ENCODE measurements at regions not wholly inside any gene's neighbourhood (a gene's known extent, or its start where the extent isn't known, plus 50 kb on each side); places are given as distances from the start of the nearest gene placed in this dataset.

DNA sequence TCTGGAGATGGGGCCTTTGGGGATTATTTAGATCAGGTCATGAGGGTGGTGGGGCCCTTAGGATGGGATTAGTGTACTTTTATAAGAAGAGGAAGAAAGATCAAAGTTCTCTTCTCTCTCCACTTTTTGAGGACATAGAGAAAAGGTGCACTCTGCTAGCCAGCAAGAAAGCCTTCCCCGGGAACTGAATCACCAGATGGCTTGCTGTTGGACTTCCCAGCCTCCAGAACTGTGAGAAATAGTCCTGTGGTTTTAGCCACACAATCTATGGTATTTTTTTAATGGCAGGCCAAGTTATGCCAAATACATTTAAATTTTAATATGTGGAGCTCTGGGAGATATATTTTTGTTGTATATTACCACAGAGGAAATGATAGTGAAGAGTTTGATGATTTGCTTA is 385.8 kb downstream of the KLF12 start:
- DNase-seq (ENCODE audit: low spot score): no peak

DNA sequence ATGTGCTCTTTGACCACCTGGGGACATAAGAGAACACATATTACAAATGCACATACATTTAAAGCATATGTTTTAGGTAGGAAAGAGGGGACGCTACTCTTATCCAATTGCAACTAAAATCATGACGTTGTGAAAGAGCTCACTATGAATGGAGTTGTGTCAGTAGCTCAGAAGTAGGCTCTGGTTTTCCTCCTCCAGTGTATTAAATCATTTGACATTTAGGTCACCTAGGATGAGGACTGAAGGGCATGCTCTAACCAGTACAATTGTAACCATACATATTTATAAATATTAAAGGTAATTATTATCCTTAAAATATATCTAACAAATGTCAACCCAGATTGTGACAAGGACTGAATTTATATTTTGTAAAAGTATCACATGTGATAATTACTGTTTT is 389.0 kb downstream of the KLF12 start:
- DNase-seq (ENCODE audit: low spot score): no peak

DNA sequence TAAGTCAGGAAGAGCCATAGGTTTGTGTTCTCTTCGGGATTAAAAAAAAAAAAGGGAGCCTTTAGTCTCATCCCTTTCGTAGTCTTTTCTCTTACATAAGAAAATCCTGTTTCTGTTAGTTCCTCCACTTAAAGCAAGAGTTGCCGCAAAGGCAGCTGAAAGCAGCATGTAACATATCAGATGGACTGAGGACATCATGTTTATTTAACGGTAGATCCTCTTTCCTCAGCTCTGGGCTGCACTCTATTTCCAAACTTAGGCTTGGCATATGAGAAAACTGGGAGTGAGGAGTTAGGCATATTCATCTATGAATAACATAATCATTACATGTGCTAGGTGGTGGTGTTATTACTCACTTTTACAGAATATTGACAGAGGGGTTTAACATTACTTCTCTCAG is 391.2 kb downstream of the KLF12 start:
- DNase-seq (ENCODE audit: low spot score): no peak

DNA sequence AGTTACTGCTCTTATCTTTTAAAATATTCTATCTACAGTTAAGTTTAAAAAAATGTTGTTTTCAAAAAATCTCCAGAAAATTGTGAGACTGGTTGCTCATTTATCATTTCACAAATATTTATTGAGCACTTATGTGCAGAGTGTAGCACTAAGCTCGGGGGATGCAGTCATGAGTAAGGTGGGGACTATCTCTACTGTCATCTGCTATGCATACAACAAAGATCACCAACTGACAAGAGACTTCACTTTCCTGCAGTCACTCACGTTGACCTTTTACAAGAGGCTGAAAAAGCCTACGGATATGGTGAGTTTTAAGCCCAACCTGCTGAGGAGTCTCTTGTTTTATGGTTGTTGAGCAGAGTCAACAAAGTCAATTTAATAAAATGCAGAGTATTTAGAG is 392.5 kb downstream of the KLF12 start:
- DNase-seq (ENCODE audit: low spot score): no peak

DNA sequence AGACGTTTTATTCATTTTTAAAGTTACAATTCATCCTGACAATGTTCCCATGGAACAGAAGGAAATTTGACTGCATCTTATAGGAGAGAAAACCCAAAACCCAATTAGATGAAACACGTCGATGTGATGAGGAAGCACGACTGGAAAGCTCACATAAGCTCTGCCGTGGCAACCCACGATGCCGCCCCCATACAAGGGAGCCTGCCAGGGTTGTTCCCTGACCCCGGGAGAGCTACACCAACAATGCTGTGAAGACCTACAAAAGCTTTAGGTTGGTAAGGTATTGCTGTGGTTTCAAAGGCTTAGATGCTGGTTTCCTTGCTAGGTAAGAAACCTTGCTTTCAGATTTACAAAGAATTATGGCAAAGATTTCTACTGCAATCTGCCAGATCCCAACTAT is 393.1 kb downstream of the KLF12 start:
- DNase-seq (ENCODE audit: low spot score): no peak

DNA sequence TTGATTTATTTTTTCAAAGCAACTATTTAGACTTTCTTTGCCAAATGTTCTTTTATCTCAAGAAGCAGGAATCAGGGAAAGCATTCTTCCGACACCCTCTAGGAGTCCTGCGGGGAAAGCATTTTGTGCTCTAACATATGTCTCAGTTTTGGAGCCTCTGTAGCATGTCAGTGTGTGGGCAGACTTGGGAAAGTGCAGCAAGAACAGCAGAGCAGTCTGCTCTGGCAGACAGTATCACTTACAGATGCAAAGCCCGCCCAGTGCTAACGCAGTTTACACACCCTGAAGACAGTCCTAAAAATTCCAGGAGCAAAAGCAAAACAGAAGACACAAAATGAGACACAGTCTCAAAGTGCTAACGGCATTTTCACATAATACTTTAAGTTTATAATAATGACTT is 393.5 kb downstream of the KLF12 start:
- DNase-seq (ENCODE audit: low spot score): peak; percentile 33

DNA sequence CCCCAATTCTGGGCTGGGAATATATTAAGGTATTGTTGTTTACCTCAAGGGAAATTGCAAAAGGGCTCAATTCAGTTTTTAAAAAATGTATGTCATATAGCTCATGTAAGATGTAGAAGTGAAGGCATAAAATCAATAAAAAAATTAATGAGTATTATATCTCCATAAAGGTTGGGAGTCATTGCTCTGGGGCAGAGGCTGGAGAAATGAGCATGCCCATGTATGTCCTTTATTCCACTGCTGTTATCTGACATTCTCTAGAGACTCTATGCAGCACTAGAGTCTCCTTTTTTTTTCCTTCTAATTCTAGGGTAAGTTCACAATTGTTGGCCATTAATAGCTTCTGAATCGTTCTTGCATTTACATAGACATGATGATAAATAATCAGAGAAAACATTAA is 394.8 kb downstream of the KLF12 start:
- no peak for DNase-seq (ENCODE audit: low spot score)

DNA sequence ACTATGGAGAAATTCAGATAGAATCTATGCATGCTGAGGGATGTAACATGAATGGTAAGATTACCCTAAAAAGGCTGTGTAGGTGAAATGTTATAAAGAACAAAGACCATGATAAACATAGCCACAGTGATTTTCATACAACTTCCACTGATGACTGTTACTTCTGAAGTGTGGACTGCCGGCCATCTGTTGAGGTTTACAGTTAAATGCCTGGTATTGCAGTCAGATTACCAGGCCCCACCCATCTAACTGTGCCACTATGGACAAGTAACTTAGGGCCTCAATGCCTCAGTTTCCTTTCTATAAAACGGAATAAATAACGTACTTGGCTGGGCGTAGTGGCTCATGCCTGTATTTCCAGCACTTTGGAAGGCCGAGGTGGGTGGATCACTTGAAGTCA is 395.6 kb downstream of the KLF12 start:
- no peak for DNase-seq (ENCODE audit: low spot score)

DNA sequence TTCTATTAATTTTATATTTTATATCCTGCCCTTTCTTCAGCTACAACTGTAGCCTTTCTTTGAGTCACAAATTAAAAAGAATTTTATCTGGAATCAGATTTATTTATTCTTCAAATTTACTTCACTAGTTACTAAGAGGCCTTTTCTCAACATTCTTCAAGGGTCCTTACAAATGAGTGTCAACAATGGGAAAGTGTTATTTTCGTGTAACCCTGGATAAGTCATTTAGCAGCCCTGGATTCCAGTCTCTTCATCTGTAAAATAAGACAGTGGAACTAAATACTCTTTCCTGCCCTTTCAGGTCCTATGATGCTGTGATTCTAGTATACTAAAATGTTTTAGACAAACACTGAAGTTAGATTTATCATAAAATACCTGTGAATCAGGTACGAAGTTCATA is 397.0 kb downstream of the KLF12 start:
- DNase-seq (ENCODE audit: low spot score): no peak

DNA sequence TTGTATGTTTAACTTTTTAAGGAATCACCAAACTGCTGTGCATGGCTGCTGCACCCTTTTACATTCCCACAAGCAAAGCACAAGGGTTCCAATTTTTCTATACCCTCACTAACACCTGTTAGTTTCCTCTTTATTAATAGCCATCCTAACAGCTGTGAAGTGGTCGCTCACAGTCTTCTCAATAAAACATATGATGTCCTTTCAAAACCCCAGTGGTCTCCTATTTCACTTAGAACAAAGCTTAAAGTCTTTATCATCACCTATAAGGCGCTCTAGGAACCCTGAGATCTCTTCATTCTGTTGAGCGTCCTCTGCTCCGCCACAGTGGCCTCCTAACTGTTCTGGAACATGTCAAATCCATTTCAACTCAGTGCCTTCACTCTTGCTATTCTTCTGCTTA is 400.5 kb downstream of the KLF12 start:
- DNase-seq (ENCODE audit: low spot score): no peak

DNA sequence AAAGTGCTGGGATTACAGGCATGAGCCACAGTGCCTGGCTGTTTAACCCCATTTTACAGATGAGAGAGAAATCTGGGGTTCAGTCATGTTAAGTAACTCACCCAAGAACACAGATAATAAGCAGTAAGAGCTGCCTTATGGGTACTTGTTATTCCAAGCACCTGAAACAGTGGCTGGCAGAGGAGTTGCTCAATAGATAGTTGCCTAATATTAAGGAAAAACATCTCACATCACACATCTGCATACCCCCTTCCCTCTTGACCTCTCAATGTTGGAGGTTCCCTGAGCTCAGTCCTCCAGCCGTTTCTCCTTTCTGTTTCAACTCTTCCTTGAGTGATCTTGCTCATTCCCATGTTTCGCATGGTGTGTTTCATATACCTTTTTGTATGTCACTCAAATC is 401.9 kb downstream of the KLF12 start:
- DNase-seq (ENCODE audit: low spot score): no peak

DNA sequence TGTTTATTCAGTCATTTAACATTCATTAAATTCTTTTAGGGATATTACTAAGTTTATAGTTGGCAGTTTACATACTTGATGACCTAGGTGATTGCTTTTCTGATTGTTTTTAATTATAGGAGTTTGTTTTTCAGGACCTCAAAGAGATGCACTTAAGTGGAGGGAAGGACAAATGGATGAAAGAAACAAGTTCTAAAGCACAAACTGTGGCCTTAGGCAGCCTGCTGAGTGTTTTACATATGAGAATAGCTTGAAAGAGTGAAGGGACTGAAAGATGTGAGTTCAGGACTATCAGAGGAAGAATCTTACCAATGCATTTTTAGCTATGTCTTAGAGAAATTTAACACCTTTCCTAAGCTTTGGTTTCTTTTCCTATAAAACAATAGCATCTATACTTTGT is 402.6 kb downstream of the KLF12 start:
- no peak for DNase-seq (ENCODE audit: low spot score)

DNA sequence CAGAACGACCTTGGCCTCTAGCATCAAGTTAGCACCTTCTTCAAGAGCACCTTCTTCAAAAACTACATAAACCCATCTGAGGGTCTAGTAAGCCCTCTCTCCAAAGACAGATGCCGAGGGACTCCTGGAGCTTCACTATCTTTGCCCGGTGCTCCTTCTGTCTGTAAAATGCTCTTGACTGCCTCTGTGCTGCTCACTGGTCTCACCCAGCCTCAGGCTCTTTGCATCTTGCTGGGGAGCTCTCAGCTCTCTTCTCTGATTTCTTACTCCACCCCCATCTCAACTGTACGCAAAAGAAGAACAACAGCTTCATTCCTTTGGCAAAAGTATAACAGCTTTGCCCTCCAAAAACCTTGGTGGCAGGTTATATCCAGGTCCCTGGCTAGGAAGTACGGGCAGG is 404.2 kb downstream of the KLF12 start:
- DNase-seq (ENCODE audit: low spot score): no peak

DNA sequence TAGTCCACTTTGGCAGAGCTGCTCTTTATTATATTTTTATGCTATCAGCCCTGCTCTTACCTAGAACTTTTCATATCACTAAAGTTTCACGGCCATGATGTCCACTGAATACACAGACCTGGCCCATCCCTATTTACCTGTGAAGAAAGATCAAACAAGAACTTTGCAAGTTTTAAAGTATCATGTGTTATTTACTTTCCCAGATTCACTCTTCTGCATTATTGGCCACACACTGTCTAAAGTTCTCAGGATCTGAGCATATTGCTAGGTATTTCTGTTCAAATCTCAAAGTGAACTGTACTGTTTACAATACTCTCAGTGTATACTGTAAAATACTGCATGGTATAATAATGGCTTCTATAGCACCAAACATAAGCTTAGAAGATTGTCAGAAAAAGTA is 405.2 kb downstream of the KLF12 start:
- DNase-seq (ENCODE audit: low spot score): no peak

DNA sequence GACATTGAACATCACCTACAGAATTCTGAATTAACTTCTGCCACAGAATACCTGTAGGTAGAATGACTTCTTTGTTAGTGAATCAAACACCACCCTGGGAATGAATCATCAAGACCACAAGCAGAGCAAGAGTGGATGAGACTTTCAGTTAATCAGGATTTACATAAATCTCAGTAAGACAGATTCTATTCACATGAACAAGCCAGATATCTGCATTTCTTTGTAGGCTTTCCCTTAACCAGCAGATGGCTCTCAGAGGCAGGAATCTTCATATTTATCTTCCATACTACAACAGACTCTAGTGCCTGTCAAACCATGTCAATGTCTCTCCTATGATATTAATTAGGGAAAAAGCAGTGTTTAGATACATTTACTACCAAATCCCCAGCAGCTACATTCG is 412.1 kb downstream of the KLF12 start:
- DNase-seq (ENCODE audit: low spot score): peak; percentile 31

DNA sequence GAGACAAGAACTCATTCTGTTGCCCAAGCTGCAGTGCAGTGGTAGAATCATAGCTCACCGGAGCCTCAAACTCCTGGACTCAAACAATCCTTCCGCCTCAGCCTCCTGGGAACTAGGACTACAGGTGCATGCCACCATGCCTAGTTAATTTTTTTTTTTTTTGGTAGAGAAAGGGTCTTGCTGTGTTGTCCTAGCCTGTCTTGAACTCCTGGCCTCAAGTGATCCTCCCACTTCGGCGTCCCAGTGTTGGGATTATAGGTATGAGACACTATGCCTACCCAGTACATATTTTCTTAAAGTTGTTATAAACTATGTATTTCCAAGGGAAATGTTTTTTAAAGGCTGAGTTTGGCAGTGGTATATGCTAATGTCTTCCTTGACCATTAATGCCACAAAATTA is 412.6 kb downstream of the KLF12 start:
- DNase-seq (ENCODE audit: low spot score): no peak

DNA sequence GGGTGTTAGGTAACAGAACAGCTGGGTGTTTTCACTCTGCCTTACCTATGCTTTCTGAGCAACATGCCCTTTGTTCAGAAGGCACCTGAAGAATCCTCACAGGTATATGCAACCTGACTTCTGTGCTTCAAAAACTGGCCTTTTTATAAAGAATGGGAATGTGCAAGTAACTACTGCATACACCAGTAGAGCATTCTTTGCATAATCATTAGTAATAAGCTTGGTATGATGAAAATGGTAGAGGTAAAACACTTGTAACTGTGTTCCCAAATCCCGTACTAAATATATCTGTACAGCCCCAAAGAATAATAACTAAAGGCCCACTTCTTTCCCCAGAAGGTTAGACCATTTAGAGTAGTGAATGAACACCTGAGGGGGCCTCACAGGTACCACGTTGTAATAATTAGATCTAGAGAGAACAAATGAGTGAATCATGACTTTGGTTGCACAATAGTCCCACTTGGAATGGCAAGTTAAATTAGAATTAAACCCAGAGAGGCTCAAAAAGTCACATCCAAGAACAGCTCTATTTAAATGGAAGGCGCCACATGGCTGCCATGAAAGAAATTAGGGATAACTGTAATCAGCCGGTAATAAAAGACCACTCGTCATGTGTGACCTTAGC is 413.9 kb downstream of the KLF12 start:
- DNase-seq (ENCODE audit: low spot score): no peak

DNA sequence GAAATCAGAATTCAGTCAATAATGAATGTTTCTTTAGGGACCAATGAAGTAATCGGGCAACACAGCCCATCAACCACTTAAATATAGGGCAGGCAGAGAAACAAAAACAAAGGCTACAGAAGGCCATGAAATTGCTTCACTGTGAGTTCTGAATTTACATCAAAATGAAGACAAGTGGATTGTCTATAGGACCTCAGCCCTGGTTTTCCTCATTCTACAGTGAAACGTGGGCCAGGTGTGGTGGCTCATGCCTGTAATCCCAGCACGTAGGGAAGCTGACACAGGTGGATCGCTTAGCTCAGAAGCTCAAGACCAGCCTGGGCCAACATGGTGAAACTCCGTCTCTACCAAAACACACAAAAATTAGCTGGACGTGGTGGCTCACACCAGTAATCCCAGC is 416.0 kb downstream of the KLF12 start:
- DNase-seq (ENCODE audit: low spot score): no peak

DNA sequence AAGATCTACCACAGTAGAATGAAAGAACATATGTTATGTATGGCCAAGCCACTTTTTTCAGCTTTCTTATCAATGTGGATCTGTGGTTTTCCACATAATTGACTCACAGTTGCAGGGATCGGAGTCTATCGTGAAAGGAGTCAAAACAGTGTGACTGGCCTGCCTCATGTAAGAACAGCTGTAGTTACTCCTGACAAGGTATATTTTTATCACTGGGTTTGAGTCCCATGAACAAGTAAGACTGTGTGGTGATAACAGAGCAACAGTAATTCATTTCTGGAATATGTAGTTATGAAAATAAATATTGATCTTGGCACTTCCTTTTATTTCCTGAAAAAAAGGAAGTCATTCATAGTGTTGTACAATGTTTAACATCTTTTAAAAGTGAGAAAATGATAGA is 416.6 kb downstream of the KLF12 start:
- no peak for DNase-seq (ENCODE audit: low spot score)

DNA sequence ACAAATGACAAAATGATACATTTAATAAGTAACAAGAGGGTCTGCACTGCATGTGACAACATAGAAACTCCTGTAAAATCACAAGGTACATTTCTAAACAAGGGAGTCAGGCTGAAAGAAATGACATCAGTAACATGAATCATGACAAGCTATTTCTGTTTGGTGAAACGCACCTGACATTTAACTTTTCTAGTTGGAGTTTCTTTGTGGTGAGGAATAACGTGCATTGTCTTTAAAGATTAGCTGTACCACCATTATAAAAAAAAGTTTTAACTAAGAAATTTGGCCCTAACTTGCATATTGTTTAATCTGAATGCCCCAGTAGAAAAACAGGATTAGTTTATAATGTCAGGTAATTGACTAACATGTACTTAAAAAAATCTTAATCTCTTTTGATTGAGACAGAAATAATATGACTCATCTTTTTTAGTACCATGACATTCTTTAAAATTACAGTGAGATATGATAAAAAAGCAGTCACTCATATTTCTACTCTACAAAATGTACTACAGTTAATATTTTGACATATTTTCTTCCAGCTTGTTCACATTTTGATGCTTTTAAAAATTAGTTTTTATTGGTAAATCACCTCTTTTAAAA is 418.2 kb downstream of the KLF12 start:
- DNase-seq (ENCODE audit: low spot score): no peak

DNA sequence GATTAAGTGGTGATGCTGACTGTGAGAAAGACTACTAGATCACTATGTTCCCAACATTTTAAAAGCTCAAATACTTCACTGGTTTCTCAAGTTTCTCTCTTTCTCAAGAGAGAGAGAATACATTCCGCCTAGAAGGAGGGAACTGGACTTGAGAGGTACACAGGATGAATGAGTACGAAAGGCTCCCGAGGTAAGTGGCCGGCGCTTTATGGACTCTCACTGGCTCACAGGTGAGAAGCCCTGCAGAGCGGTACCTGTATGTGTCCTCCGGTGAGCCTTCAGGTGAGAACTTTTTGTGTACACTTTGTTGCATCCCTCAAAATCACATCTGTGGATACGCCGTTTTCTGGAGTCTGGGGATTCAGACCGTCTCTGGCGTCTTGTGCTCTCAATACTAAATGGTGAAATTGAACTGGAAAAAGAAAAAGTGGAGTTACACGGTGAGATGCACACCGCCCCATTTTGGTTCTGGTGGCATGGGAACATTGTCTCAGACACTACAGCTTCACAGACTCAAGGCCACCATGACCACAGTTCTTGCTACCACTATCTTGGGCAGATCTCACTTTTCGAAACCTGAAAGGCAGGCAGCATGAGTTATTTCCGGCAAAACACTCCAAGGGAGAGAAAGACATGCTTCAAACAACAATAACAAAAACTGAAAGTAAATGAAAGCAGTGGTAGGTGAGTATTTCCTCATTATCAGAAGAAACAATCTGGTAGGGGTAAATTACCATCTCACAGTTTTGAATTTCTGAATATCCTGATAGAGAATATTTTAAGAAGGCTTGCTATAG is 418.9 kb downstream of the KLF12 start:
- no peak for DNase-seq (ENCODE audit: low spot score)

DNA sequence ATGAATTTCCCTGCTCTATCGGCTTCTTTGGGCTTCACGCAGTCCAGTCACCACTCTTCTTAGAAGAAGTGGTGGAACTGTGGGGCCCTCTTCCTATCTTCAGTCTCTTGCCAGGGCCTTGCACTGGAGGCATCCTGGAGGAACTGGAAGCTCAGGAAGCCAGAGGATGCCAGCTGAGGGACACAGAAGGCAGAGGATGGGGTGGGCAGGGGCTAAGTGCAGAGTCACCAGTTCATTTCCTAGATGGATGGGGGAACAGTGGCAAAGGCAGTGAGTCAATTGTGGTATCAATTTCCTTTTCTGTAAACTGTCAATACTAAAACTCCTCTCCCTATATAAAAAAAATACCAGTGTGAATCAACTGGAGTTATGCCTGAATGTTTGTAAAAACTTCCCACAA is 419.7 kb downstream of the KLF12 start:
- no peak for DNase-seq (ENCODE audit: low spot score)

DNA sequence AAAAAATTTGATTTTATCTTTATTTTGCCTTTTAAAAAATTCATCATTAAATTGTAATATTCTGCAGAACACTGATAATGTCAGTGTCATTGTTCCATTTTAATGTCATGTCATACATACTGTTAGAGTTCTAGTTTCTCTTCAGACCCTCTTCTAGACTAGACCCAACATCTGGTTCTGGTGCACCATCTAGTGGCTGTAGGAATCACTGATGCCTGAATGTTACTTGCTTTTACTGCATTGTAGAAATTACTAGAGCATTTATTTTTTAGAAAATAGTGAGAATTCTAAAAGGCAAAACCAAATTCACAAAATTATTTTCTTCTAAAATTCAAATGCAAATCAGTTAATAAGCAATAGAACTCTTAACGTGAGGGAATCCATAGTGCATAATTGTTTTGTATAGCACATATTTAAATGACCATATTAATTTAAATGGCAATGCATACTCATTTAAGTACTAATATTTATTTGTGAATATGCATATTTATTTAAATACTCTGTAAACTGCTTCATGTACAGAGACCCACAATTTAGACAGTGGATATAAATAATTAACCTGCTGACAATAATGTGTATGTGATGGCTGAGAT is 425.7 kb downstream of the KLF12 start:
- peak; percentile 58 for DNase-seq (ENCODE audit: low spot score)

All from putamen (tissue), 1 donor.